ENCODE measurements at regions not wholly inside any gene's neighbourhood (a gene's known extent, or its start where the extent isn't known, plus 50 kb on each side); places are given as distances from the start of the nearest gene placed in this dataset.

- TF ChIP-seq CTCF (IDR thresholded peaks at IDR 0.05) (no peak), POLR2A (IDR thresholded peaks at IDR 0.05) (no peak)
These were observed 216.1 kb upstream of the SETBP1 start for GRCh38 chr18:44464398-44465180.

Data from transverse colon (tissue), 3 donors.